ENCODE measurements at regions not wholly inside any gene's neighbourhood (a gene's known extent, or its start where the extent isn't known, plus 50 kb on each side); places are given as distances from the start of the nearest gene placed in this dataset.

DNA sequence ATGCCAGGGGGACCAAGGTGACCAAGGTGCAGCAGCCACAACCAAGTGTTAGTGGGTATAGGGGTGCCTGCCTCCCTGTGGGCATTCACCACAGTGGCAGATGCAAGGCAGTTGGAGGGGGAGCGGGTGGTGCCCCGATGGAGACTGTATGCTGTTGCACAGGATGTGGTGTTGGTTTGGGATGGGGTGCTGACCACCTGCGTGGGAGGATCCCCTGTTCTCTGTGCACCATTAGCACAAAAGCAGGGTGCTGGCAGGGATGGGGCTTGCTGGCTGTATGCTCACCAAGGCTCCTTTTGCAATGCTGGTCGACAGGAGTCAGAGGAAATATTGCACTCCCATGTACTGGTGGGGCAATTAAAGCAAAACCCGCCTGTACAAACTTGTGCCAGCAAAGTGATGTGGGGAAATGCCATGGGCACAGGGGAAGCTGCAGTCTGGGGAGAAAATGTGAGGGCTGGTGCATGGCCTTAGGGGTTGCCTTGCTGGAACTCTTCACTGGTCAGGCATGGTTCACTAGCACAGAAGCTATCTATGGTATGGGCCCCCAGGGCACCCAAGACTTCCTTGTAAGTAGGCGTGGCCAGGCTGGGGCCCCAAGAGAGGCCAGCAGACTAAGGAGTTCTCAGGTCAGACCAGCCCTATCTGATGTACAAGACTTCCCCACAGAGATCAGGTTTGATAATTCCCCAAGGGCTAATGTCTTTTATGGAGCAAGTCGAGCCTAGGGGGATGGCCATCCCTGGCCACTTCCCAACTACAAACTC lies 51.9 kb upstream of the GNAT3 start:
- no peak overlapping the region for H3K27ac Mint-ChIP-seq (ENCODE audit: unreplicated experiment)
- no peaks in the 10 kb centered on the region for H3K4me1 Mint-ChIP-seq (ENCODE audit: unreplicated experiment)
- no peaks in the 10 kb centered on the region for H3K27me3 Mint-ChIP-seq (ENCODE audit: unreplicated experiment)
- no peaks in the 10 kb centered on the region for H3K9me3 Mint-ChIP-seq (ENCODE audit: unreplicated experiment)
- TF ChIP-seq, protein P1, sequence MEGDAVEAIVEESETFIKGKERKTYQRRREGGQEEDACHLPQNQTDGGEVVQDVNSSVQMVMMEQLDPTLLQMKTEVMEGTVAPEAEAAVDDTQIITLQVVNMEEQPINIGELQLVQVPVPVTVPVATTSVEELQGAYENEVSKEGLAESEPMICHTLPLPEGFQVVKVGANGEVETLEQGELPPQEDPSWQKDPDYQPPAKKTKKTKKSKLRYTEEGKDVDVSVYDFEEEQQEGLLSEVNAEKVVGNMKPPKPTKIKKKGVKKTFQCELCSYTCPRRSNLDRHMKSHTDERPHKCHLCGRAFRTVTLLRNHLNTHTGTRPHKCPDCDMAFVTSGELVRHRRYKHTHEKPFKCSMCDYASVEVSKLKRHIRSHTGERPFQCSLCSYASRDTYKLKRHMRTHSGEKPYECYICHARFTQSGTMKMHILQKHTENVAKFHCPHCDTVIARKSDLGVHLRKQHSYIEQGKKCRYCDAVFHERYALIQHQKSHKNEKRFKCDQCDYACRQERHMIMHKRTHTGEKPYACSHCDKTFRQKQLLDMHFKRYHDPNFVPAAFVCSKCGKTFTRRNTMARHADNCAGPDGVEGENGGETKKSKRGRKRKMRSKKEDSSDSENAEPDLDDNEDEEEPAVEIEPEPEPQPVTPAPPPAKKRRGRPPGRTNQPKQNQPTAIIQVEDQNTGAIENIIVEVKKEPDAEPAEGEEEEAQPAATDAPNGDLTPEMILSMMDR (IDR thresholded peaks at IDR 0.05; ENCODE audit: unreplicated experiment), result no peak
- DNase-seq (ENCODE audit: low spot score), result no peak
- H3K36me3 Mint-ChIP-seq (ENCODE audit: low read depth, unreplicated experiment), result peaks cover 4% of the 10 kb centered on the region
- no peak overlapping the region for H3K4me3 Mint-ChIP-seq (ENCODE audit: unreplicated experiment)

DNA sequence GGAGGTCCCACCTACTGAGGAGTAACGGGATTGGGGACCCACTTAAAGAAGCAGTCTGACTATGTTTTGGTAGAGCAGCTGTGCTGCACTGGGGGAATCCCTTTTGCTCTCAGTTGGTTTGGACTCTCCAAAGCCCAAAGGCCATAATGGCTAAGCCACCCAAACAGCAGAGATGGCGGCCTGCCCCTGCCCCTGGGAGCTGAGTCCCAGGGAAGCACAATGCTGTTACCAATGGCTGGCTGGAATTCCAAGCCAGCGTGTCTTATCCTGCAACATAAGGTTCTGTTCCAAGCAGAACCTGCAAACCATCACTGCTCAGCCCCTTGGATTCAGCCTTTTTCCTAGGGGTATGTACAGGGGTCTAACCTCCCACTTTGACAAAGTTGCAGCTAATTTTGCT lies 53.7 kb upstream of the GNAT3 start:
- no peak for DNase-seq (ENCODE audit: low spot score)
- TF ChIP-seq, protein P1 (IDR thresholded peaks at IDR 0.05; ENCODE audit: unreplicated experiment), result no peak
- no peaks in the 10 kb centered on the region for H3K27me3 Mint-ChIP-seq (ENCODE audit: unreplicated experiment)
- H3K27ac Mint-ChIP-seq (ENCODE audit: unreplicated experiment), result no peak overlapping the region
- no peaks in the 10 kb centered on the region for H3K4me1 Mint-ChIP-seq (ENCODE audit: unreplicated experiment)
- H3K36me3 Mint-ChIP-seq (ENCODE audit: low read depth, unreplicated experiment), result peaks cover 4% of the 10 kb centered on the region
- H3K9me3 Mint-ChIP-seq (ENCODE audit: unreplicated experiment), result no peaks in the 10 kb centered on the region
- H3K4me3 Mint-ChIP-seq (ENCODE audit: unreplicated experiment), result no peak overlapping the region

DNA sequence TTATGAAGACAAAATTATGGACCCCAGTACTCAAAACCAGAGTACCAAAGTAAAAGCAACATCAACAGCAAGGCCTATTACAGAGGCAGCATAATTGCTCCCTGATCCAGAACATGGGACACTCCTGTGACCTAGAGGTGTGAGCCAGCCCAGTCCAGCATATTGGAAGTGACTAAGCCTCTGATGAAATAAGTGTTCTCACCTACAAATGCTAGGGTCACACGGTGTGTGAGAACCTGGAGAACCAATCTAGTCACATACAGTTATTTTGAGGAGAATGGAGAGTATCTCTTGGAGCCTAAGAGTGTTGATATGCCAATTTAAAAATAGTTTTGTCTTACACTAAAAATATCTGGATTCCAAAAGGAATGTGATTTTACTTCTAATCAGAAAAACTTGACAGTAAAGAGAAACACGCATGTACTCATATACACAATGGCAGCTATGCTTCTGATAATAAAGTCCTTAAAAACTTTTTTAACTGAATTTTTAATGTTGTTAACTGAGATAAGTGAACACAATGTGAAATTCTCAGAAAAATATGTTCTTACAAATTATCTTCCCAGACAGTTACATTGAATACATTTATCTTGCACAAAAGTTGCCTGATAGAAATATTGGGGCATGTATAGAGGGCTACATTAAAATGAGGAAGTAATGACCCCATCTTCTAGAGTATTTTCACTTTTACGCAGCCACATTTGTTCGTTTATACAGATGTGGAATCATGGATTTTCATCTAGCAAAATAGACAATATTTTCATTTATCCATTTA lies 56.8 kb upstream of the CD36 start:
- no peaks in the 10 kb centered on the region for H3K9me3 Mint-ChIP-seq (ENCODE audit: unreplicated experiment)
- no peaks in the 10 kb centered on the region for H3K36me3 Mint-ChIP-seq (ENCODE audit: low read depth, unreplicated experiment)
- H3K4me1 Mint-ChIP-seq (ENCODE audit: unreplicated experiment), result peaks cover 13% of the 10 kb centered on the region
- H3K4me3 Mint-ChIP-seq (ENCODE audit: unreplicated experiment), result no peak overlapping the region
- DNase-seq (ENCODE audit: low spot score), result no peak
- H3K27ac Mint-ChIP-seq (ENCODE audit: unreplicated experiment), result no peak overlapping the region
- TF ChIP-seq, protein P1 (IDR thresholded peaks at IDR 0.05; ENCODE audit: unreplicated experiment), result no peak
- H3K27me3 Mint-ChIP-seq (ENCODE audit: unreplicated experiment), result peaks cover 2% of the 10 kb centered on the region

DNA sequence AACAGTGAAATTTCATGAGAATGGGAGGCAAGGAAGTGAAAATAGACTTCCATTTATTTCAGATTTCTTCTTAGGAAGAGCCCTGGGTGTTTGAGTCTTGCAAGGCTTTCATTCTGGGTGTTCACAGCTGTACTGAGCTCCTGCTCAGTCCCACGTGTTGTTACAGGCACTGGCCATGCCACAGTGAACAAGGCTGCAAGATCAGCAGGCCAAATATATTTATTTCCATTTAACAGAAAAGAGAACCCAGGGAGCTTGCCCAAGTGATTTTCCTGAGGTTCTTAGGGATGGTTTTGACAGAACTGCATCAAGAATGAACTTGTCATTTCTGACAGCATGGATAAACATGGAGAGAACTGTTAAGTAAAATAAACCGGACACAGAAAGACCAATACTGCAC lies 54.5 kb upstream of the CD36 start:
- Mint-ChIP-seq H3K9me3 (ENCODE audit: unreplicated experiment) (no peaks in the 10 kb centered on the region), H3K36me3 (ENCODE audit: low read depth, unreplicated experiment) (no peaks in the 10 kb centered on the region), H3K27ac (ENCODE audit: unreplicated experiment) (no peak overlapping the region), H3K4me1 (ENCODE audit: unreplicated experiment) (peaks cover 13% of the 10 kb centered on the region), H3K4me3 (ENCODE audit: unreplicated experiment) (no peak overlapping the region), H3K27me3 (ENCODE audit: unreplicated experiment) (peaks cover 2% of the 10 kb centered on the region)
- DNase-seq (ENCODE audit: low spot score), result no peak
- TF ChIP-seq, protein P1 (IDR thresholded peaks at IDR 0.05; ENCODE audit: unreplicated experiment), result no peak

DNA sequence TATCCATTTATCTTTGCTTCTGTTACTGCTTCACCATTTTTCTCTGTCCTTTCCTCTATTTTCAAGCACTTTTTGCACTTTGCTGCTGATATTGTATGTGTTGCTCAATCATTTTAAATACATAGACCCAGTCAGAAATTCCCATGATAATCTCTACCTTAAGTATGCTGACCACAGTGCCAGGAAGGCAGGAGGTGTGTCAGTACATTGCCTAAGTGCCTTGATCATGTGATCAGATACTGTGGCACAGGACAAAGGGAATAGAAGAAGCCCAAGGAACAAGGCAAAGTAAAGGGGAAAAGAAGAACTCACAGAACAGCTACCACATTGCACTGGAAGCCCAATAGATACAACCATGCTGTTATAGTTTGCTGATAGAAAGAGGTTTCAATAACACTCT lies 53.7 kb upstream of the CD36 start:
- Mint-ChIP-seq H3K36me3 (ENCODE audit: low read depth, unreplicated experiment) (no peaks in the 10 kb centered on the region), H3K4me3 (ENCODE audit: unreplicated experiment) (no peak overlapping the region), H3K27ac (ENCODE audit: unreplicated experiment) (peak overlapping the region; percentile 11), H3K27me3 (ENCODE audit: unreplicated experiment) (peaks cover 2% of the 10 kb centered on the region), H3K4me1 (ENCODE audit: unreplicated experiment) (peaks cover 16% of the 10 kb centered on the region), H3K9me3 (ENCODE audit: unreplicated experiment) (no peaks in the 10 kb centered on the region)
- TF ChIP-seq, protein P1 (IDR thresholded peaks at IDR 0.05; ENCODE audit: unreplicated experiment), result no peak
- DNase-seq (ENCODE audit: low spot score), result no peak

Data from endothelial cell (in vitro differentiated cells).